NB4 (cell line): ENCODE measurements at regions not wholly inside any gene's neighbourhood (a gene's known extent, or its start where the extent isn't known, plus 50 kb on each side); places are given as distances from the start of the nearest gene placed in this dataset.
A peak's percentile ranks its signal among the peaks of the same experiment; 100 is the strongest.

Source experiments
- CTCF ChIP-seq: IDR thresholded peaks from one replicate; pipeline ENCODE4 v1.5.1; 2012; ENCODE audit warnings: low read depth, low read length
- MAX ChIP-seq: IDR thresholded peaks from 2 replicates; pipeline ENCODE4 v1.6.1; 2011; ENCODE audit warnings: low read depth, low read length
- POLR2A ChIP-seq: IDR thresholded peaks from 2 replicates; pipeline ENCODE4 v1.6.1; 2011; ENCODE audit warnings: mild to moderate bottlenecking; ENCODE audit not compliant: insufficient read length; ENCODE audit errors: extremely low read depth

- TF ChIP-seq CTCF: peak; percentile 35
- TF ChIP-seq POLR2A: no peak
- TF ChIP-seq MAX: no peak
These were observed 1093.3 kb downstream of the SLC16A7 start for GRCh38 chr12:60689137-60689536.
